Cardiac muscle cell (in vitro differentiated cells and primary cell): ENCODE measurements at regions not wholly inside any gene's neighbourhood (a gene's known extent, or its start where the extent isn't known, plus 50 kb on each side); places are given as distances from the start of the nearest gene placed in this dataset.
A peak's percentile ranks its signal among the peaks of the same experiment; 100 is the strongest.

Experiments used
- DNase-seq, 2 donors: peaks; one replicate each; pipeline versions ENCODE4 v3.0.0 to v3.0.0-alpha.2; 2010 to 2017; ENCODE audit warnings: low read depth in 1 of 2, low spot score in 1 of 2
- H3K27ac ChIP-seq: fragments of 200-600 bp; sonication (generic); 2 replicates; pipeline ENCODE4 v1.5.1; 2016
- H3K27me3 ChIP-seq: fragments of 200-600 bp; sonication (generic); 2 replicates; pipeline ENCODE4 v1.6.0; 2016; ENCODE audit warnings: control low read depth
- H3K36me3 ChIP-seq: fragments of 200-600 bp; sonication (generic); 2 replicates; pipeline ENCODE4 v1.5.1; 2016; ENCODE audit warnings: control low read depth
- H3K4me1 ChIP-seq: fragments of 200-600 bp; sonication (generic); 2 replicates; pipeline ENCODE4 v1.8.1; 2017; ENCODE audit warnings: low read depth, mild to moderate bottlenecking, mixed run types
- H3K4me3 ChIP-seq: fragments of 200-600 bp; sonication (generic); 2 replicates; pipeline ENCODE4 v1.5.1; 2016; ENCODE audit warnings: mild to moderate bottlenecking
- H3K9me3 ChIP-seq: fragments of 200-600 bp; sonication (generic); 2 replicates; pipeline ENCODE4 v1.5.1; 2017; ENCODE audit warnings: low read depth, mild to moderate bottlenecking, control low read depth
- TF ChIP-seq, protein P1 (sequence below): IDR thresholded peaks from 2 replicates; pipeline ENCODE4 v1.5.1; 2012; ENCODE audit warnings: low read depth, mild to moderate bottlenecking, low read length

DNA sequence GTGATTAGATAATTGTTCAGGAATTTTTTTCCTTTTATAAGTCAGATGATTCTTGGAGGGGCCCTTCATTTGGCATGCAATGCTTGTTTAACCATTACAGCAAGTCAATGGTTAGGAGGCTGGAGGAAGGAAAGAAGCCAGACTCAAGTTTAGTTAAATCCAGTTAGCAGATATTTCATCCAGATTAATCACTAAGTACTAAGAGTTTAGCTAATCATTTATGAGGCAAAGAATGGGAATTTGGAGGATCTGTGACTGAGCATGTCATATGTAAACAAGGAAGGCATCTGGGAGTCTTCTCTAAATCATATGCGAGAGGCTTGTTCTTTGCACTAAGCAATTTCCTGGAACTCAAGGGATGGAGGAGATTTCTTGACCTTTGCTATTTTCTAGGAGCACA lies 145.3 kb upstream of the SGCD start:
- Histone ChIP-seq H3K4me3 (no peak overlapping the region), H3K27me3 (no peaks in the 10 kb centered on the region), H3K36me3 (no peaks in the 10 kb centered on the region), H3K4me1 (no peaks in the 10 kb centered on the region), H3K9me3 (no peaks in the 10 kb centered on the region), H3K27ac (no peak overlapping the region)
- TF ChIP-seq, protein P1, sequence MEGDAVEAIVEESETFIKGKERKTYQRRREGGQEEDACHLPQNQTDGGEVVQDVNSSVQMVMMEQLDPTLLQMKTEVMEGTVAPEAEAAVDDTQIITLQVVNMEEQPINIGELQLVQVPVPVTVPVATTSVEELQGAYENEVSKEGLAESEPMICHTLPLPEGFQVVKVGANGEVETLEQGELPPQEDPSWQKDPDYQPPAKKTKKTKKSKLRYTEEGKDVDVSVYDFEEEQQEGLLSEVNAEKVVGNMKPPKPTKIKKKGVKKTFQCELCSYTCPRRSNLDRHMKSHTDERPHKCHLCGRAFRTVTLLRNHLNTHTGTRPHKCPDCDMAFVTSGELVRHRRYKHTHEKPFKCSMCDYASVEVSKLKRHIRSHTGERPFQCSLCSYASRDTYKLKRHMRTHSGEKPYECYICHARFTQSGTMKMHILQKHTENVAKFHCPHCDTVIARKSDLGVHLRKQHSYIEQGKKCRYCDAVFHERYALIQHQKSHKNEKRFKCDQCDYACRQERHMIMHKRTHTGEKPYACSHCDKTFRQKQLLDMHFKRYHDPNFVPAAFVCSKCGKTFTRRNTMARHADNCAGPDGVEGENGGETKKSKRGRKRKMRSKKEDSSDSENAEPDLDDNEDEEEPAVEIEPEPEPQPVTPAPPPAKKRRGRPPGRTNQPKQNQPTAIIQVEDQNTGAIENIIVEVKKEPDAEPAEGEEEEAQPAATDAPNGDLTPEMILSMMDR = no peak
- no peak for DNase-seq

DNA sequence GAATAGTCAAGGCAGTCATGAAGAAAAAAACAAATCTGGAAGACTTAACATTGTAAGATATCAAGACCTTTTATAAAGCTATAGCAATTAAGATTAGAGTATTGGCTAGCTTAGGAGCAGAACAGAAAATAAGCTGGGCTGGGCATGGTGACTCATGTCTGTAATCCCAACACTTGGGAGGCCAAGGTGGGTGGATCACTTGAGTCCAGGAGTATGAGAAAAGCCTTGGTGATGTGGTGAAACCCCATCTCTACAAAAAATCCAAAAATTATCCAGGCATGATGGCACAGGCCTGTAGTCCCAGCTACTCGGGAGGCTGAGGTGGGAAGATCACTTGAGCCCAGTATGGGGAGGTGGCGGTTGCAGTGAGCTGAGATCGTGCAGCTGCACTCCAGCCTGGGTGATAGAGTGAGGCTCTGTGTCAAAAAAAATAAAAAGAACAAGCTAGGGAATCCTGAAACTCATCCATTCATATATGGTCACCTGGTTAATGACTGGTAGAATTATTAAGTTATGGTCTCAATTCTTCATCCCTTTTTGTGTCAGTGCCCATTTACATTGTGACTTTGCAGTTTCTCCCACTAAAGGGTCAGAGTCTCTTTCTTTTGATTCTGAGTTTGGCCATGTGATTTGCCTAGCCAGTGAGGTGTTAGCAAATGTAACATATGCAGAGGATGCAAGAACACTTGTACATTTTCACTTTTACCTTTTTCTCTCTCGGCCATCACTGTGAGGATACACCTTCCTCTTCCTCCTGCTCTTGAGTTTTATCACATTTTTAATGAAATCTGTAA lies 144.6 kb upstream of the SGCD start:
- H3K4me1 ChIP-seq = no peaks in the 10 kb centered on the region
- TF ChIP-seq, protein P1 = no peak
- H3K36me3 ChIP-seq = no peaks in the 10 kb centered on the region
- H3K27ac ChIP-seq = no peak overlapping the region
- no peaks in the 10 kb centered on the region for H3K9me3 ChIP-seq
- H3K27me3 ChIP-seq = no peaks in the 10 kb centered on the region
- no peak overlapping the region for H3K4me3 ChIP-seq
- no peak for DNase-seq

DNA sequence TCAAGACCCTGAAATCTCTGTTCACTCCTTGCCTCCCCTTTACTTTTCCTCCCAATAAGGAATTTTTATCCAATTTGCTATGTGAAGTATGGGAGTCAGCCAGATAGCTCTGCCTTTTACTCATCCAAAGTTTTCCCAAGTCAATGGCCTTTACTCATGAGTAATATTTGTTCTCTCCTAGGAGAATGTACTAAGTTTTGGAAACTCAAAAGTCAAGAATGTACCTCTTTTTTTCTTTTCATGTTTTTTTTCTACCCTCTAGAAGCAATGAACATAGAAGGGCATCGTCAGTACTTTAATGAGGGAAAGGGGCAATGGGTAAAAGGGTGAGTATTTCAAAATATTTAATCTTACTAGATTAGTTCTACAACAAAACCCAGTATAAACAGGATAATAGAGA lies 140.2 kb upstream of the SGCD start:
- TF ChIP-seq, protein P1 = no peak
- no peaks in the 10 kb centered on the region for H3K4me1 ChIP-seq
- no peak overlapping the region for H3K27ac ChIP-seq
- H3K27me3 ChIP-seq = peaks cover 4% of the 10 kb centered on the region
- H3K36me3 ChIP-seq = no peaks in the 10 kb centered on the region
- H3K9me3 ChIP-seq = no peaks in the 10 kb centered on the region
- DNase-seq = peak in 1 of 2 donors; percentile 1
- no peak overlapping the region for H3K4me3 ChIP-seq

DNA sequence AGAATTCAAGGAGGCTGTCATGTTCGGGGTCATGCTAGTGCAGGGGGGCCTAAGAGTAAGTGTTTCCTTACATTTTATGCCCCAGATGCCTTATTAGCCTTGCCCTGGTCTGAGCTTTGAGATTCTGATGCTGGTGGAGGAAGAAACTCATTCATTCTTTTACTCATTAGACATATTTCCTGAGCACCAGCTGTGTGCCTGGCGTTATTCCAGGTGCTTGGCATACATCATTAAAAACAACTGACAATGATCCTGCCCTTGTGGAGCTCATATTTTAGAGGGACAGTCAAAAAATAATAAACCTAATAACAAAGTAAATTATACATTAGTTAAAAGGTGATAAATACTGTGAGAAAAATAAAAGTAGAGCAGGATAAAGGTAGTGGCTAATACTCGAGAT lies 138.9 kb upstream of the SGCD start:
- Histone ChIP-seq H3K4me3 (no peak overlapping the region), H3K27ac (no peak overlapping the region), H3K27me3 (peaks cover 4% of the 10 kb centered on the region), H3K9me3 (no peaks in the 10 kb centered on the region), H3K4me1 (no peaks in the 10 kb centered on the region), H3K36me3 (no peaks in the 10 kb centered on the region)
- DNase-seq = no peak
- TF ChIP-seq, protein P1 = no peak

DNA sequence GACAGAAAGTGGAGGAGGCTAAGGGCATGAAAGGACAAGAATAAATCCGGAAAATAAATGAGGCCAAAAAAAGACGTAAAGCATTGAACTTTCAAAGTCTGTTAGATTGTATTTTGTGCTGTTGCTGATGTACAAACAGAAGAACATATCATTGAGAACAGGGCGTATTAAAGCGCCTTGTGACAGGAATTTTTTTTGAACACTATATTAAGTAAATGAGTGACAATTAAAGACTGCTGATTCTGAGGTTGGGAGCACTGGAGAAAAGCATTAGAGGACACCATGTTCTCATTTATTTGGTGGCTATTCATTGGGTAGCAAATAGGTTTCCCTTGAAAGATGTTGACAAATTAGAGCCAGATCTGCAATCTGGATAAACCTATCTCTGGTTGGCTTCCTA lies 137.3 kb upstream of the SGCD start:
- H3K36me3 ChIP-seq = no peaks in the 10 kb centered on the region
- TF ChIP-seq, protein P1 = no peak
- peaks cover 4% of the 10 kb centered on the region for H3K27me3 ChIP-seq
- DNase-seq = no peak
- H3K9me3 ChIP-seq = no peaks in the 10 kb centered on the region
- H3K4me1 ChIP-seq = no peaks in the 10 kb centered on the region
- no peak overlapping the region for H3K27ac ChIP-seq
- H3K4me3 ChIP-seq = no peak overlapping the region
